HG03060 (cell line): ENCODE measurements at regions not wholly inside any gene's neighbourhood (a gene's known extent, or its start where the extent isn't known, plus 50 kb on each side); places are given as distances from the start of the nearest gene placed in this dataset.
A peak's percentile ranks its signal among the peaks of the same experiment; 100 is the strongest.
"Not testable (repeated sequence)": the region's sequence is repeated elsewhere in the genome, so short reads cannot be mapped to it uniquely, and the experiment has no call there.

ENCODE experiments used
- ATAC-seq: cut with Tn5 transposase; IDR thresholded peaks from one replicate; pipeline ENCODE4 v1.9.1; 2021; ENCODE audit warnings: low read depth, moderate number of reproducible peaks; ENCODE audit not compliant: unreplicated experiment

GRCh38 chr1:157274698-157275534 is 136.7 kb upstream of the ETV3 start:
- ATAC-seq, result no peak

- no peak for ATAC-seq
Observed at GRCh38 chr1:157272729-157273524, 134.7 kb upstream of the ETV3 start.

- ATAC-seq, result no peak
Observed at GRCh38 chr1:157272264-157272663, 134.1 kb upstream of the ETV3 start.

GRCh38 chr1:157270705-157271274 is 132.6 kb upstream of the ETV3 start:
- no peak for ATAC-seq

- peak; percentile 81 for ATAC-seq
Observed at GRCh38 chr1:157269656-157270375, 131.6 kb upstream of the ETV3 start.

- ATAC-seq, result no peak
Observed at GRCh38 chr1:157262891-157263290, 124.7 kb upstream of the ETV3 start.

GRCh38 chr1:157262422-157262821 is 124.2 kb upstream of the ETV3 start:
- ATAC-seq, result no peak

GRCh38 chr1:157255891-157256290 is 117.7 kb upstream of the ETV3 start:
- not testable (repeated sequence) for ATAC-seq

GRCh38 chr1:157254183-157254582 is 116.0 kb upstream of the ETV3 start:
- ATAC-seq, result not testable (repeated sequence)

- no peak for ATAC-seq
Observed at GRCh38 chr1:157252473-157252872, 114.3 kb upstream of the ETV3 start.

- ATAC-seq, result no peak
Observed at GRCh38 chr1:157249739-157250138, 111.5 kb upstream of the ETV3 start.

GRCh38 chr1:157249326-157249725 is 111.1 kb upstream of the ETV3 start:
- peak; percentile 49 for ATAC-seq

GRCh38 chr1:157247764-157248049 is 109.5 kb upstream of the ETV3 start:
- ATAC-seq, result not testable (repeated sequence)

GRCh38 chr1:157247005-157247763 is 109.0 kb upstream of the ETV3 start:
- ATAC-seq, result no peak

- ATAC-seq, result no peak
Observed at GRCh38 chr1:157245823-157246222, 107.6 kb upstream of the ETV3 start.

GRCh38 chr1:157241185-157241538 is 103.0 kb upstream of the ETV3 start:
- no peak for ATAC-seq

GRCh38 chr1:157240495-157241184 is 102.4 kb upstream of the ETV3 start:
- no peak for ATAC-seq

- ATAC-seq, result no peak
Observed at GRCh38 chr1:157239936-157240335, 101.7 kb upstream of the ETV3 start.

GRCh38 chr1:157238585-157238984 is 100.4 kb upstream of the ETV3 start:
- no peak for ATAC-seq

- no peak for ATAC-seq
Observed at GRCh38 chr1:157237981-157238380, 99.8 kb upstream of the ETV3 start.
